ENCODE measurements at regions not wholly inside any gene's neighbourhood (a gene's known extent, or its start where the extent isn't known, plus 50 kb on each side); places are given as distances from the start of the nearest gene placed in this dataset.
"Not testable (repeated sequence)": the region's sequence is repeated elsewhere in the genome, so short reads cannot be mapped to it uniquely, and the experiment has no call there.

- peak; percentile 15 for DNase-seq (ENCODE audit: low read depth)
These were observed 78.8 kb upstream of the ATP8B1 start for GRCh38 chr18:57881818-57882413.

- DNase-seq (ENCODE audit: low read depth): not testable (repeated sequence)
These were observed 76.8 kb upstream of the ATP8B1 start for GRCh38 chr18:57879924-57880323.

GRCh38 chr18:57869221-57869620, 66.1 kb upstream of the ATP8B1 start:
- DNase-seq (ENCODE audit: low read depth): no peak

- DNase-seq (ENCODE audit: low read depth): no peak
These were observed 63.2 kb upstream of the ATP8B1 start for GRCh38 chr18:57866355-57866754.

- DNase-seq (ENCODE audit: low read depth): no peak
These were observed 61.6 kb upstream of the ATP8B1 start for GRCh38 chr18:57864615-57865121.

- DNase-seq (ENCODE audit: low read depth): no peak
These were observed 60.6 kb upstream of the ATP8B1 start for GRCh38 chr18:57863706-57864105.

GRCh38 chr18:57859314-57859713, 56.2 kb upstream of the ATP8B1 start:
- no peak for DNase-seq (ENCODE audit: low read depth)

- DNase-seq (ENCODE audit: low read depth): no peak
These were observed 53.6 kb upstream of the ATP8B1 start for GRCh38 chr18:57856557-57857280.

- no peak for DNase-seq (ENCODE audit: low read depth)
These were observed 53.0 kb upstream of the ATP8B1 start for GRCh38 chr18:57856128-57856527.

GRCh38 chr18:57855551-57855950, 52.4 kb upstream of the ATP8B1 start:
- DNase-seq (ENCODE audit: low read depth): no peak

- no peak for DNase-seq (ENCODE audit: low read depth)
These were observed 51.6 kb upstream of the ATP8B1 start for GRCh38 chr18:57854726-57855125.

GRCh38 chr18:57853864-57854263, 50.7 kb upstream of the ATP8B1 start:
- no peak for DNase-seq (ENCODE audit: low read depth)

- no peak for DNase-seq (ENCODE audit: low read depth)
These were observed 50.0 kb upstream of the ATP8B1 start for GRCh38 chr18:57853133-57853532.
